ENCODE measurements at regions not wholly inside any gene's neighbourhood (a gene's known extent, or its start where the extent isn't known, plus 50 kb on each side); places are given as distances from the start of the nearest gene placed in this dataset.

- TF ChIP-seq EZH2 (IDR thresholded peaks at IDR 0.05; ENCODE audit: low read length, missing control alignments) (no peak), CTCF (conservative IDR thresholded peaks at IDR 0.05 in 1 of 2, IDR thresholded peaks at IDR 0.05 in 1 of 2; ENCODE audit: low read depth in 1 of 2, low read length in 2 of 2) (no peak)
- no peak for DNase-seq (ENCODE audit: low read depth in 2 of 2)
- Histone ChIP-seq H3K4me3 (replicated peaks in 1 of 4; ENCODE audit: control extremely low read depth in 1 of 4, insufficient read depth in 1 of 4, low read depth in 3 of 4, low read length in 4 of 4) (no peak overlapping the region), H3K4me1 (ENCODE audit: control insufficient read depth, extremely low read depth, insufficient read depth, low read length) (no peaks in the 10 kb centered on the region), H3K27me3 (ENCODE audit: control insufficient read depth, insufficient read depth, low read length) (no peaks in the 10 kb centered on the region), H2AFZ (ENCODE audit: low read length) (no peak overlapping the region), H3K27ac (ENCODE audit: insufficient read depth, low read length) (no peak overlapping the region), H3K36me3 (ENCODE audit: control insufficient read depth, insufficient read depth, low read length) (no peaks in the 10 kb centered on the region), H3K79me2 (ENCODE audit: control insufficient read depth, insufficient read depth, low read length) (no peaks in the 10 kb centered on the region), H3K9me3 (ENCODE audit: control insufficient read depth, insufficient read depth, low read depth, low read length) (no peaks in the 10 kb centered on the region), H4K20me1 (ENCODE audit: control insufficient read depth, extremely low read depth, insufficient read depth, low read length) (no peaks in the 10 kb centered on the region), H3K4me2 (ENCODE audit: extremely low read depth, insufficient read depth, low read length) (no peak overlapping the region), H3K9ac (ENCODE audit: insufficient read depth, low read length) (no peak overlapping the region)
Observed at GRCh38 chr3:159057621-159058020, 255.8 kb downstream of the MFSD1 start.

- no peak for TF ChIP-seq CTCF (conservative IDR thresholded peaks at IDR 0.05 in 1 of 2, IDR thresholded peaks at IDR 0.05 in 1 of 2; ENCODE audit: low read depth in 1 of 2, low read length in 2 of 2)
- no peak for TF ChIP-seq EZH2 (IDR thresholded peaks at IDR 0.05; ENCODE audit: low read length, missing control alignments)
- DNase-seq (ENCODE audit: low read depth in 2 of 2), result no peak
- no peaks in the 10 kb centered on the region for H3K79me2 ChIP-seq (ENCODE audit: control insufficient read depth, insufficient read depth, low read length)
- no peaks in the 10 kb centered on the region for H3K36me3 ChIP-seq (ENCODE audit: control insufficient read depth, insufficient read depth, low read length)
- no peak overlapping the region for H3K4me2 ChIP-seq (ENCODE audit: extremely low read depth, insufficient read depth, low read length)
- H4K20me1 ChIP-seq (ENCODE audit: control insufficient read depth, extremely low read depth, insufficient read depth, low read length), result no peaks in the 10 kb centered on the region
- H3K27ac ChIP-seq (ENCODE audit: insufficient read depth, low read length), result no peak overlapping the region
- H3K9me3 ChIP-seq (ENCODE audit: control insufficient read depth, insufficient read depth, low read depth, low read length), result no peaks in the 10 kb centered on the region
- no peaks in the 10 kb centered on the region for H3K27me3 ChIP-seq (ENCODE audit: control insufficient read depth, insufficient read depth, low read length)
- no peak overlapping the region for H3K4me3 ChIP-seq (replicated peaks in 1 of 4; ENCODE audit: control extremely low read depth in 1 of 4, insufficient read depth in 1 of 4, low read depth in 3 of 4, low read length in 4 of 4)
- H3K9ac ChIP-seq (ENCODE audit: insufficient read depth, low read length), result no peak overlapping the region
- no peaks in the 10 kb centered on the region for H3K4me1 ChIP-seq (ENCODE audit: control insufficient read depth, extremely low read depth, insufficient read depth, low read length)
- H2AFZ ChIP-seq (ENCODE audit: low read length), result no peak overlapping the region
Observed at GRCh38 chr3:159058859-159059258, 257.0 kb downstream of the MFSD1 start.

GRCh38 chr3:159059395-159059794, 257.5 kb downstream of the MFSD1 start:
- no peak overlapping the region for H3K4me2 ChIP-seq (ENCODE audit: extremely low read depth, insufficient read depth, low read length)
- no peaks in the 10 kb centered on the region for H3K4me1 ChIP-seq (ENCODE audit: control insufficient read depth, extremely low read depth, insufficient read depth, low read length)
- no peaks in the 10 kb centered on the region for H4K20me1 ChIP-seq (ENCODE audit: control insufficient read depth, extremely low read depth, insufficient read depth, low read length)
- no peak overlapping the region for H2AFZ ChIP-seq (ENCODE audit: low read length)
- no peaks in the 10 kb centered on the region for H3K27me3 ChIP-seq (ENCODE audit: control insufficient read depth, insufficient read depth, low read length)
- no peaks in the 10 kb centered on the region for H3K9me3 ChIP-seq (ENCODE audit: control insufficient read depth, insufficient read depth, low read depth, low read length)
- no peaks in the 10 kb centered on the region for H3K36me3 ChIP-seq (ENCODE audit: control insufficient read depth, insufficient read depth, low read length)
- no peak for DNase-seq (ENCODE audit: low read depth in 2 of 2)
- H3K9ac ChIP-seq (ENCODE audit: insufficient read depth, low read length), result no peak overlapping the region
- no peak for TF ChIP-seq EZH2 (IDR thresholded peaks at IDR 0.05; ENCODE audit: low read length, missing control alignments)
- no peaks in the 10 kb centered on the region for H3K79me2 ChIP-seq (ENCODE audit: control insufficient read depth, insufficient read depth, low read length)
- no peak overlapping the region for H3K4me3 ChIP-seq (replicated peaks in 1 of 4; ENCODE audit: control extremely low read depth in 1 of 4, insufficient read depth in 1 of 4, low read depth in 3 of 4, low read length in 4 of 4)
- no peak overlapping the region for H3K27ac ChIP-seq (ENCODE audit: insufficient read depth, low read length)
